Mammary epithelial cell (primary cell): ENCODE measurements at regions not wholly inside any gene's neighbourhood (a gene's known extent, or its start where the extent isn't known, plus 50 kb on each side); places are given as distances from the start of the nearest gene placed in this dataset.

Experiments
- EZH2 ChIP-seq: IDR thresholded peaks from 2 replicates; pipeline ENCODE4 v1.6.1; 2012; ENCODE audit warnings: low read length, inconsistent platforms, borderline replicate concordance
- TF ChIP-seq, protein P1 (sequence below), 2 donors: IDR thresholded peaks in 1 of 2; conservative IDR thresholded peaks in 1 of 2; 2 replicates each; pipeline ENCODE4 v1.5.1; 2011 to 2012; ENCODE audit warnings: inconsistent platforms in 2 of 2, low read length in 2 of 2, mild to moderate bottlenecking in 2 of 2, control low read depth in 1 of 2, low read depth in 1 of 2; ENCODE audit not compliant: insufficient read depth in 1 of 2; ENCODE audit errors: extremely low read depth in 1 of 2

- TF ChIP-seq, protein P1, sequence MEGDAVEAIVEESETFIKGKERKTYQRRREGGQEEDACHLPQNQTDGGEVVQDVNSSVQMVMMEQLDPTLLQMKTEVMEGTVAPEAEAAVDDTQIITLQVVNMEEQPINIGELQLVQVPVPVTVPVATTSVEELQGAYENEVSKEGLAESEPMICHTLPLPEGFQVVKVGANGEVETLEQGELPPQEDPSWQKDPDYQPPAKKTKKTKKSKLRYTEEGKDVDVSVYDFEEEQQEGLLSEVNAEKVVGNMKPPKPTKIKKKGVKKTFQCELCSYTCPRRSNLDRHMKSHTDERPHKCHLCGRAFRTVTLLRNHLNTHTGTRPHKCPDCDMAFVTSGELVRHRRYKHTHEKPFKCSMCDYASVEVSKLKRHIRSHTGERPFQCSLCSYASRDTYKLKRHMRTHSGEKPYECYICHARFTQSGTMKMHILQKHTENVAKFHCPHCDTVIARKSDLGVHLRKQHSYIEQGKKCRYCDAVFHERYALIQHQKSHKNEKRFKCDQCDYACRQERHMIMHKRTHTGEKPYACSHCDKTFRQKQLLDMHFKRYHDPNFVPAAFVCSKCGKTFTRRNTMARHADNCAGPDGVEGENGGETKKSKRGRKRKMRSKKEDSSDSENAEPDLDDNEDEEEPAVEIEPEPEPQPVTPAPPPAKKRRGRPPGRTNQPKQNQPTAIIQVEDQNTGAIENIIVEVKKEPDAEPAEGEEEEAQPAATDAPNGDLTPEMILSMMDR (conservative IDR thresholded peaks at IDR 0.05 in 1 of 2, IDR thresholded peaks at IDR 0.05 in 1 of 2; ENCODE audit: extremely low read depth in 1 of 2, insufficient read depth in 1 of 2, low read depth in 1 of 2, low read length in 2 of 2), result no peak
- no peak for TF ChIP-seq EZH2
Observed at GRCh38 chrX:120761810-120762209, 113.9 kb downstream of the CT47B1 start.
